Heart right ventricle (tissue), 16 donors: ENCODE measurements at regions not wholly inside any gene's neighbourhood (a gene's known extent, or its start where the extent isn't known, plus 50 kb on each side); places are given as distances from the start of the nearest gene placed in this dataset.

ENCODE experiments used
- ATAC-seq, 8 donors: fragments of 200-7000 bp; cut with Tn5 transposase; one replicate each; pipeline ENCODE4 v1.9.1; 2020; ENCODE audit warnings: mild to moderate bottlenecking in 8 of 8, moderate library complexity in 8 of 8, moderate number of reproducible peaks in 1 of 8
- DNase-seq, 2 donors: peaks; one replicate each; pipeline ENCODE4 v3.0.0-alpha.2; 2020
- H3K27ac ChIP-seq, 10 donors: fragments of 200-600 bp; sonication (generic) in 2 of 10; one replicate each; pipeline versions ENCODE4 v1.5.0 to v1.8.0; 2020 to 2022; ENCODE audit warnings: mild to moderate bottlenecking in 3 of 10
- H3K27me3 ChIP-seq, 7 donors: fragments of 200-600 bp; one replicate each; pipeline ENCODE4 v1.8.0; 2021 to 2022; ENCODE audit warnings: mild to moderate bottlenecking in 2 of 7
- H3K36me3 ChIP-seq, 9 donors: fragments of 200-600 bp; sonication (generic) in 1 of 9; one replicate each; pipeline versions ENCODE4 v1.5.0 to v1.8.0; 2020 to 2022; ENCODE audit warnings: mild to moderate bottlenecking in 2 of 9
- H3K4me1 ChIP-seq, 9 donors: fragments of 200-600 bp; sonication (generic) in 1 of 9; one replicate each; pipeline versions ENCODE4 v1.5.0 to v1.8.0; 2020 to 2022; ENCODE audit warnings: mild to moderate bottlenecking in 4 of 9
- H3K4me3 ChIP-seq, 10 donors: fragments of 200-600 bp; sonication (generic) in 2 of 10; one replicate each; pipeline versions ENCODE4 v1.5.0 to v1.8.0; 2020 to 2022; ENCODE audit warnings: mild to moderate bottlenecking in 7 of 10, moderate library complexity in 2 of 10
- H3K9me3 ChIP-seq, 11 donors: fragments of 200-600 bp in 10 of 11; sonication (generic) in 2 of 11; one replicate each; pipeline versions ENCODE4 v1.5.0 to v1.8.0; 2013 to 2022; ENCODE audit warnings: mild to moderate bottlenecking in 2 of 11, control low read depth in 1 of 11, moderate library complexity in 1 of 11
- CTCF ChIP-seq, 9 donors: fragments of 200-600 bp; sonication (generic) in 2 of 9; IDR thresholded peaks; one replicate each; pipeline versions ENCODE4 v1.5.0 to v1.8.0; 2021 to 2022; ENCODE audit warnings: antibody characterized with exemption in 9 of 9, mild to moderate bottlenecking in 5 of 9, moderate library complexity in 1 of 9
- WGBS, 2 donors: extraction: QIAGEN DNeasy Blood & Tissue Kit; methylation state at CpG; one replicate each; pipeline ENCODE4 v1.1.7; 2013; ENCODE audit warnings: inconsistent platforms in 1 of 2; 5-methylcytosine and 5-hydroxymethylcytosine counted together
- intact Hi-C, 10 donors: fragments of 100-400 bp; cut with DNase I; formaldehyde crosslinking; loops; one replicate each; pipeline versions ENCODE4 v1.11.1 to v1.14.2; 2022
- donor health status: Arrhythmogenic right ventricular cardiomyopathy.
- donor health status: ischemic (EF 13 %, LVEDD 7.1; RV severe dilation, severe dysfunction).
- donor health status: healthy with polysubstance abuse.
- donor health status: DM: no; HTN: yes; CAD: no.
- donor health status: DM: no; HTN: no; CAD: no.
- donor health status: ischemic (EF 25% LVEDD 6.9; RV normal size, moderate dysfunction).
- donor health status: ischemic (EF 25% LVEDD 5.7; RV mildly dilated, moderate dysfunction).
- donor health status: healthy.
- donor health status: DM: yes; HTN: yes; CAD: no.
- donor health status: Ischemic cardiomyopathy.
- donor health status: ischemic (EF 35%, LVEDD 5.7; RV mildly dilated, moderate dysfunction).
- donor health status: nonischemic (EF 11% LVEDD 7.7; RV severe dilation, severe dysfunction).
- donor health status: DM: yes; HTN: yes; CAD: no.
- donor health status: PGD.
- donor health status: ischemic (EF 29% LVEDD 5.4; RV normal size, mild dysfunction).
- donor health status: nonischemic (EF 23%, LVEDD 6.1; RV moderate dilation, normal function).

GRCh38 chr6:74333406-74333805, 637.4 kb downstream of the CD109 start:
- DNase-seq (no peak), ATAC-seq (no peak)
- H3K36me3 ChIP-seq, result no peaks in the 10 kb centered on the region
- peak overlapping the region in 1 of 10 donors; percentile 6 for H3K4me3 ChIP-seq
- peaks cover 0 to 8% (median 0%) of the 10 kb centered on the region in 11 donors for H3K9me3 ChIP-seq
- no peaks in the 10 kb centered on the region for H3K27me3 ChIP-seq
- peaks cover 0 to 5% (median 0%) of the 10 kb centered on the region in 9 donors for H3K4me1 ChIP-seq
- no peak for TF ChIP-seq CTCF (IDR thresholded peaks at IDR 0.05)
- H3K27ac ChIP-seq, result no peak overlapping the region
- intact Hi-C loops, result no loop called here

GRCh38 chr6:74320715-74321114, 624.7 kb downstream of the CD109 start:
- TF ChIP-seq CTCF (IDR thresholded peaks at IDR 0.05), result no peak
- intact Hi-C loops, result no loop called here
- Histone ChIP-seq H3K4me1 (peaks cover 0 to 5% (median 0%) of the 10 kb centered on the region in 9 donors), H3K27me3 (no peaks in the 10 kb centered on the region), H3K9me3 (no peaks in the 10 kb centered on the region), H3K36me3 (no peaks in the 10 kb centered on the region), H3K27ac (no peak overlapping the region), H3K4me3 (no peak overlapping the region)
- ATAC-seq, result no peak
- DNase-seq, result no peak

GRCh38 chr6:74320074-74320473, 624.1 kb downstream of the CD109 start:
- H3K36me3 ChIP-seq, result no peaks in the 10 kb centered on the region
- no peak overlapping the region for H3K4me3 ChIP-seq
- TF ChIP-seq CTCF (IDR thresholded peaks at IDR 0.05), result no peak
- intact Hi-C loops, result no loop called here
- no peaks in the 10 kb centered on the region for H3K9me3 ChIP-seq
- no peaks in the 10 kb centered on the region for H3K27me3 ChIP-seq
- DNase-seq (no peak), ATAC-seq (no peak)
- no peak overlapping the region for H3K27ac ChIP-seq
- peaks cover 0 to 5% (median 0%) of the 10 kb centered on the region in 9 donors for H3K4me1 ChIP-seq

GRCh38 chr6:74319292-74319691, 623.3 kb downstream of the CD109 start:
- intact Hi-C loops, result no loop called here
- WGBS, 2 donors, result 62 to 71% methylated on average over 2 of the region's 2 CpGs
- no peak for ATAC-seq

More at GRCh38 chr6:74319292-74319691, 623.3 kb downstream of the CD109 start:
- Histone ChIP-seq H3K4me3 (no peak overlapping the region), H3K27ac (no peak overlapping the region), H3K9me3 (no peaks in the 10 kb centered on the region), H3K4me1 (peaks cover 0 to 5% (median 0%) of the 10 kb centered on the region in 9 donors), H3K36me3 (no peaks in the 10 kb centered on the region), H3K27me3 (no peaks in the 10 kb centered on the region)
- no peak for TF ChIP-seq CTCF (IDR thresholded peaks at IDR 0.05)
- no peak for DNase-seq
